ENCODE measurements at regions not wholly inside any gene's neighbourhood (a gene's known extent, or its start where the extent isn't known, plus 50 kb on each side); places are given as distances from the start of the nearest gene placed in this dataset.

DNA sequence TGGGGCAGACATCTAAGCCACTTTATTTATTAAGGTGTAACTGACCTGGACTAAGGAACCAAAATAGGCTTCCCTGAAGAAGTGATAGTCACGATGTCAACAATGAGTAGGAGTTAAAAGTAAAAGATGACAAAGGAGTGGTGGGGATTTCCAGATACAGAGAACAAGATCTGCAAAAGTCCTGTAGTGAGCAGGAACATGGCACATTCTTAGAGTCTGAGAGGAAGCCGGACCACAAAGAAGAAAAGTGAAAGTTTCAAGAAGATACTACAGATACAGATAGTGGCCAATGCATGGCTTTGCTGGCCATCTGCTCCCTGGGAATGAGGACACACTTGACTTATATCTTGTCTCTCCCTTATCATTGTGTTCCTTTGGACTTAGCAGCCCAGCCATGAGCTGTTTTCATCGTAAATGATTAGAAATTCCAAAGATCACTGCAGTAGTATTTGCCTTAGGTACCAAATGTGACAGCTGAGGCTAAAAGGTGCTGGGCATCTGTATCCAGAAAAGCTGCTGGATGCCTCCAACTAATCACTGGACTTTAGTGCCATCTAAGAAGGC lies 302.4 kb upstream of the NR5A2 start:
- TF ChIP-seq, protein P1, sequence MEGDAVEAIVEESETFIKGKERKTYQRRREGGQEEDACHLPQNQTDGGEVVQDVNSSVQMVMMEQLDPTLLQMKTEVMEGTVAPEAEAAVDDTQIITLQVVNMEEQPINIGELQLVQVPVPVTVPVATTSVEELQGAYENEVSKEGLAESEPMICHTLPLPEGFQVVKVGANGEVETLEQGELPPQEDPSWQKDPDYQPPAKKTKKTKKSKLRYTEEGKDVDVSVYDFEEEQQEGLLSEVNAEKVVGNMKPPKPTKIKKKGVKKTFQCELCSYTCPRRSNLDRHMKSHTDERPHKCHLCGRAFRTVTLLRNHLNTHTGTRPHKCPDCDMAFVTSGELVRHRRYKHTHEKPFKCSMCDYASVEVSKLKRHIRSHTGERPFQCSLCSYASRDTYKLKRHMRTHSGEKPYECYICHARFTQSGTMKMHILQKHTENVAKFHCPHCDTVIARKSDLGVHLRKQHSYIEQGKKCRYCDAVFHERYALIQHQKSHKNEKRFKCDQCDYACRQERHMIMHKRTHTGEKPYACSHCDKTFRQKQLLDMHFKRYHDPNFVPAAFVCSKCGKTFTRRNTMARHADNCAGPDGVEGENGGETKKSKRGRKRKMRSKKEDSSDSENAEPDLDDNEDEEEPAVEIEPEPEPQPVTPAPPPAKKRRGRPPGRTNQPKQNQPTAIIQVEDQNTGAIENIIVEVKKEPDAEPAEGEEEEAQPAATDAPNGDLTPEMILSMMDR (CRISPR knock-in tag; IDR thresholded peaks at IDR 0.05) = no peak
- no peak for TF ChIP-seq ZNF646 (CRISPR knock-in tag; IDR thresholded peaks at IDR 0.05)
- no peak for TF ChIP-seq KAT7 (CRISPR knock-in tag; IDR thresholded peaks at IDR 0.05; ENCODE audit: borderline replicate concordance)
- TF ChIP-seq SETDB1 (CRISPR knock-in tag; IDR thresholded peaks at IDR 0.05; ENCODE audit: borderline replicate concordance) = no peak
- TF ChIP-seq THAP7 (CRISPR knock-in tag; IDR thresholded peaks at IDR 0.05) = no peak
- TF ChIP-seq DR1 (CRISPR knock-in tag; IDR thresholded peaks at IDR 0.05) = no peak
- TF ChIP-seq EZH2 (conservative IDR thresholded peaks at IDR 0.05; ENCODE audit: low read depth, low read length) = no peak
- TF ChIP-seq POLR2A (IDR thresholded peaks at IDR 0.05; ENCODE audit: insufficient read depth in 1 of 2, low read depth in 2 of 2, low read length in 2 of 2) = no peak
- TF ChIP-seq JUN (CRISPR knock-in tag; IDR thresholded peaks at IDR 0.05) = no peak
- TF ChIP-seq TAF1 (CRISPR knock-in tag; IDR thresholded peaks at IDR 0.05) = no peak
- no peak for TF ChIP-seq FOXM1 (CRISPR knock-in tag; IDR thresholded peaks at IDR 0.05)
- no peak for TF ChIP-seq MXI1 (IDR thresholded peaks at IDR 0.05; ENCODE audit: borderline replicate concordance, low read depth, low read length)
